Trophoblast cell (in vitro differentiated cells and primary cell): ENCODE measurements at regions not wholly inside any gene's neighbourhood (a gene's known extent, or its start where the extent isn't known, plus 50 kb on each side); places are given as distances from the start of the nearest gene placed in this dataset.

Experiments
- DNase-seq, 2 donors: peaks; one replicate each; pipeline ENCODE4 v3.0.0-alpha.2; 2016
- H2AFZ ChIP-seq: 2 replicates; pipeline ENCODE4 v1.6.1; 2013; ENCODE audit warnings: low read length, moderate library complexity, mild to moderate bottlenecking; ENCODE audit not compliant: insufficient read depth, poor library complexity
- H2AK5ac ChIP-seq: 2 replicates; pipeline ENCODE4 v1.6.1; 2013; ENCODE audit warnings: mild to moderate bottlenecking, low read length
- H2BK120ac ChIP-seq: 2 replicates; pipeline ENCODE4 v1.6.1; 2013; ENCODE audit warnings: low read length, mild to moderate bottlenecking, moderate library complexity; ENCODE audit not compliant: insufficient read depth, poor library complexity
- H2BK12ac ChIP-seq: 2 replicates; pipeline ENCODE4 v1.6.1; 2013; ENCODE audit warnings: mild to moderate bottlenecking, low read length, moderate library complexity
- H2BK5ac ChIP-seq: 2 replicates; pipeline ENCODE4 v1.6.1; 2013; ENCODE audit warnings: low read length, low read depth, moderate library complexity, mild to moderate bottlenecking; ENCODE audit not compliant: poor library complexity
- H3K14ac ChIP-seq: 2 replicates; pipeline ENCODE4 v1.6.1; 2013; ENCODE audit warnings: mild to moderate bottlenecking, low read length
- H3K18ac ChIP-seq: 2 replicates; pipeline ENCODE4 v1.6.1; 2013; ENCODE audit warnings: mild to moderate bottlenecking, low read length
- H3K23ac ChIP-seq: 2 replicates; pipeline ENCODE4 v1.6.1; 2013; ENCODE audit warnings: low read length
- H3K27ac ChIP-seq: 2 replicates; pipeline ENCODE4 v1.5.1; 2013; ENCODE audit warnings: low read depth, mild to moderate bottlenecking, inconsistent platforms, low read length, moderate library complexity
- H3K27me3 ChIP-seq: 2 replicates; pipeline ENCODE4 v1.6.1; 2013; ENCODE audit warnings: inconsistent platforms, mild to moderate bottlenecking, low read length, moderate library complexity; ENCODE audit not compliant: insufficient read depth
- H3K36me3 ChIP-seq, 2 experiments: 1 replicate in 1 of 2; 2 replicates in 1 of 2; pipeline ENCODE4 v1.6.1; 2013; ENCODE audit warnings: low read length in 2 of 2, mild to moderate bottlenecking in 2 of 2, moderate library complexity in 1 of 2; ENCODE audit not compliant: insufficient read depth in 2 of 2, control insufficient read depth in 1 of 2
- H3K4ac ChIP-seq: 2 replicates; pipeline ENCODE4 v1.6.1; 2013; ENCODE audit warnings: low read depth, mild to moderate bottlenecking, low read length, moderate library complexity
- H3K4me1 ChIP-seq, 2 experiments: 1 replicate in 1 of 2; 2 replicates in 1 of 2; pipeline ENCODE4 v1.6.1; 2013; ENCODE audit warnings: low read length in 2 of 2, mild to moderate bottlenecking in 2 of 2, moderate library complexity in 1 of 2; ENCODE audit not compliant: insufficient read depth in 2 of 2, control insufficient read depth in 1 of 2
- H3K4me2 ChIP-seq: 2 replicates; pipeline ENCODE4 v1.6.1; 2013; ENCODE audit warnings: inconsistent platforms, mild to moderate bottlenecking, low read length, moderate library complexity
- H3K4me3 ChIP-seq: 2 replicates; pipeline ENCODE4 v1.5.1; 2013; ENCODE audit warnings: mild to moderate bottlenecking, low read depth, low read length, inconsistent platforms
- H3K79me1 ChIP-seq: one replicate; pipeline ENCODE4 v1.6.1; 2013; ENCODE audit warnings: low read length
- H3K79me2 ChIP-seq: 2 replicates; pipeline ENCODE4 v1.6.1; 2013; ENCODE audit warnings: low read length, mild to moderate bottlenecking; ENCODE audit not compliant: control insufficient read depth, insufficient read depth, poor library complexity
- H3K9ac ChIP-seq: 2 replicates; pipeline ENCODE4 v1.6.1; 2013; ENCODE audit warnings: mild to moderate bottlenecking, low read length
- H3K9me3 ChIP-seq: 2 replicates; pipeline ENCODE4 v1.6.1; 2013; ENCODE audit warnings: low read depth, mild to moderate bottlenecking, control low read depth, inconsistent platforms, low read length; ENCODE audit not compliant: insufficient read depth
- H4K12ac ChIP-seq: 2 replicates; pipeline ENCODE4 v1.6.1; 2013; ENCODE audit warnings: low read depth, mild to moderate bottlenecking, low read length, moderate library complexity
- H4K8ac ChIP-seq: 2 replicates; pipeline ENCODE4 v1.6.1; 2013; ENCODE audit warnings: low read depth, mild to moderate bottlenecking, low read length, moderate library complexity
- H4K91ac ChIP-seq: one replicate; pipeline ENCODE4 v1.6.1; 2013; ENCODE audit warnings: low read depth, mild to moderate bottlenecking, low read length, moderate library complexity
- WGBS: extraction: QIAGEN DNeasy Blood & Tissue Kit; methylation state at CpG from one replicate; pipeline ENCODE4 v1.1.7; 2013; ENCODE audit warnings: missing lambda C conversion rate; ENCODE audit not compliant: insufficient read length, insufficient coverage; ENCODE audit errors: extremely low coverage; 5-methylcytosine and 5-hydroxymethylcytosine counted together

DNA sequence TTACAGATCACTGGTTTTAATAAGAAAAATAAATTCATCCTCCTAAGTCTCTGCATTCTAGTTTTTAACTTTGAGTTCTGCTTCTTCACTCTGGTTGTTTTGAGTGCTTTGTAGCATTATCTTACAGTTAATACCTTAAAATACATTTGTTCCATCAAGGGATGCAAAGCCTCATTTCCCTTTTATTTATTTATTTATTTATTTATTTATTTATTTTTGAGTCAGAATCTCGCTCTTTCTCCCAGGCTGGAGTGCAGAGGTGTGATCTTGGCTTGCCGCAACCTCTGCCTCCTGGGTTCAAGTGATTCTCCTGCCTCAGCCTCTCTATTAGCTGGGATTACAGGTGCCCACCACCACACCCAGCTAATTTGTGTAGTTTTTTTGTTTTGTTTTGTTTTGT is 147.8 kb downstream of the ZNF326 start:
- no peak overlapping the region for H3K4me3 ChIP-seq
- no peak overlapping the region for H3K14ac ChIP-seq
- H3K27me3 ChIP-seq: no peaks in the 10 kb centered on the region
- H2BK12ac ChIP-seq: no peak overlapping the region
- H3K9ac ChIP-seq: no peak overlapping the region
- DNase-seq: no peak
- no peak overlapping the region for H3K4me2 ChIP-seq
- no peaks in the 10 kb centered on the region for H3K79me1 ChIP-seq
- no peak overlapping the region for H3K27ac ChIP-seq
- H4K91ac ChIP-seq: no peak overlapping the region
- no peak overlapping the region for H2BK120ac ChIP-seq
- no peak overlapping the region for H3K23ac ChIP-seq
- H2BK5ac ChIP-seq: no peak overlapping the region
- no peak overlapping the region for H3K18ac ChIP-seq
- no peak overlapping the region for H4K8ac ChIP-seq
- no CpG with 5 or more reads among the region's 2 CpGs for WGBS
- H2AK5ac ChIP-seq: no peak overlapping the region
- H3K9me3 ChIP-seq: peaks cover 9% of the 10 kb centered on the region
- H4K12ac ChIP-seq: no peak overlapping the region
- no peaks in the 10 kb centered on the region for H3K79me2 ChIP-seq
- H3K4me1 ChIP-seq: no peaks in the 10 kb centered on the region
- H3K4ac ChIP-seq: no peak overlapping the region
- H3K36me3 ChIP-seq: no peaks in the 10 kb centered on the region
- no peak overlapping the region for H2AFZ ChIP-seq

- Histone ChIP-seq H2AFZ (no peak overlapping the region), H2BK5ac (no peak overlapping the region), H2AK5ac (no peak overlapping the region), H3K23ac (no peak overlapping the region), H3K27me3 (no peaks in the 10 kb centered on the region), H4K12ac (no peak overlapping the region), H3K9ac (no peak overlapping the region), H3K9me3 (peaks cover 9% of the 10 kb centered on the region), H3K79me1 (no peaks in the 10 kb centered on the region), H3K4me1 (no peaks in the 10 kb centered on the region), H3K4ac (no peak overlapping the region), H2BK12ac (no peak overlapping the region), H3K4me3 (no peak overlapping the region), H2BK120ac (no peak overlapping the region), H4K8ac (no peak overlapping the region), H3K36me3 (no peaks in the 10 kb centered on the region), H3K4me2 (no peak overlapping the region), H3K79me2 (no peaks in the 10 kb centered on the region), H4K91ac (no peak overlapping the region), H3K18ac (no peak overlapping the region), H3K14ac (no peak overlapping the region), H3K27ac (no peak overlapping the region)
- no peak for DNase-seq
Observed at GRCh38 chr1:90139837-90140236, 144.9 kb downstream of the ZNF326 start.

GRCh38 chr1:90135286-90135685 is 140.4 kb downstream of the ZNF326 start:
- Histone ChIP-seq H3K4me2 (no peak overlapping the region), H3K79me1 (no peaks in the 10 kb centered on the region), H3K79me2 (no peaks in the 10 kb centered on the region), H3K14ac (no peak overlapping the region), H3K4me1 (no peaks in the 10 kb centered on the region), H3K27ac (no peak overlapping the region), H2AFZ (no peak overlapping the region), H3K4me3 (no peak overlapping the region), H3K4ac (no peak overlapping the region), H3K27me3 (no peaks in the 10 kb centered on the region), H3K18ac (no peak overlapping the region), H3K36me3 (no peaks in the 10 kb centered on the region), H2BK5ac (no peak overlapping the region), H3K9ac (no peak overlapping the region), H2BK120ac (no peak overlapping the region), H2AK5ac (no peak overlapping the region), H2BK12ac (no peak overlapping the region), H4K8ac (no peak overlapping the region), H3K23ac (no peak overlapping the region), H4K91ac (no peak overlapping the region), H3K9me3 (peaks cover 9% of the 10 kb centered on the region), H4K12ac (no peak overlapping the region)
- DNase-seq: no peak
- no CpG with 5 or more reads among the region's 3 CpGs for WGBS

DNA sequence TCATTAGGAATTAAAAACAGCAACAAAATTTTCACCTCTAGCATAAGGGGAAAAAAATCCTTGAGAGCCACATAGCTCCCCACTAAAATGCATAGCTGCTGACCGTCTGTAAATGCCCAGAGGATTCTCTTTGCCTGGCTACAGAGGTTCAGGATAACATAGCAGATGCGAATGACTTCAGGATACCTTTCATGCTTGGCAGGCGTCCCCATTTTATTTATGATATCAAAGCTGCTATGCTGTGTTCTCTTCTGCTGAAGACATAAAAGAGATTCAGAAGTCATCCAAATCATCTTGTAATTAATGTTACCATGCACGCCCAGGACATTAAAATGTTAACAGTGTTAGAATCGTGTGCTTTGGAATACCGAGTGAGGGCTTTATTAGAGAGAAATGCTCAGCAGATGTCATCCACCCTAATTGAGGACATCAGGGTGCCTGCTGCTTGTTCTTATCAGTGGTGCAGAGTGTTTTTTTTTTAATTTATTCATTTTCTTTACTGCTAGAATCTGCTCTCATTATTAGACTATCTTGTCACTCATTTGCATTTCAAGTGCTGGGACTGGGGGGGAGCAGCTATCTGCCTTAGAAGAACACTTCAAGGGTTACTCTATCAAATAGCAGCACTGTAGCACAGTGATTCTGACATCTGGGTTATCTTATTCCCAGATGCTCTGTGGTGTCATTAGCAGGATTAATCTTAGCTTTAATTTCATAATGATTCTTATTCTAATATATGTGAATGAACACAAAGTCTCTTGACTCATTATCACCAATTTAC is 139.5 kb downstream of the ZNF326 start:
- H3K4me2 ChIP-seq: no peak overlapping the region
- no peak overlapping the region for H4K8ac ChIP-seq
- no peak overlapping the region for H2AFZ ChIP-seq
- H3K27me3 ChIP-seq: no peaks in the 10 kb centered on the region
- H3K27ac ChIP-seq: no peak overlapping the region
- no peaks in the 10 kb centered on the region for H3K79me2 ChIP-seq
- H3K36me3 ChIP-seq: no peaks in the 10 kb centered on the region
- H2BK12ac ChIP-seq: no peak overlapping the region
- H2BK120ac ChIP-seq: no peak overlapping the region
- no peak overlapping the region for H4K12ac ChIP-seq
- no peaks in the 10 kb centered on the region for H3K79me1 ChIP-seq
- no CpG with 5 or more reads among the region's 6 CpGs for WGBS
- no peak overlapping the region for H2BK5ac ChIP-seq
- no peak overlapping the region for H3K14ac ChIP-seq
- no peak for DNase-seq
- H3K4me1 ChIP-seq: no peaks in the 10 kb centered on the region
- no peak overlapping the region for H3K4me3 ChIP-seq
- no peak overlapping the region for H3K9ac ChIP-seq
- H3K9me3 ChIP-seq: peaks cover 4% of the 10 kb centered on the region
- no peak overlapping the region for H4K91ac ChIP-seq
- H3K18ac ChIP-seq: no peak overlapping the region
- no peak overlapping the region for H2AK5ac ChIP-seq
- H3K23ac ChIP-seq: no peak overlapping the region
- H3K4ac ChIP-seq: no peak overlapping the region
